Mesenchymal stem cell (in vitro differentiated cells and primary cell): ENCODE measurements at regions not wholly inside any gene's neighbourhood (a gene's known extent, or its start where the extent isn't known, plus 50 kb on each side); places are given as distances from the start of the nearest gene placed in this dataset.

Experiments
- DNase-seq: peaks from one replicate; pipeline ENCODE4 v3.0.0-alpha.2; 2013
- H2AFZ ChIP-seq: one replicate; pipeline ENCODE4 v1.6.1; 2013; ENCODE audit warnings: low read depth, mild to moderate bottlenecking, control low read depth, inconsistent platforms, low read length, moderate library complexity
- H2AK5ac ChIP-seq: 2 replicates; pipeline ENCODE4 v1.6.1; 2013; ENCODE audit warnings: low read length, moderate library complexity, mild to moderate bottlenecking, inconsistent platforms; ENCODE audit not compliant: severe bottlenecking
- H2BK120ac ChIP-seq: one replicate; pipeline ENCODE4 v1.6.1; 2013; ENCODE audit warnings: low read depth, mild to moderate bottlenecking, inconsistent platforms, low read length, moderate library complexity
- H2BK12ac ChIP-seq, 2 experiments: one replicate each; pipeline ENCODE4 v1.6.1; 2013; ENCODE audit warnings: inconsistent platforms in 2 of 2, low read length in 2 of 2, mild to moderate bottlenecking in 2 of 2, moderate library complexity in 2 of 2, control low read depth in 1 of 2
- H2BK15ac ChIP-seq: one replicate; pipeline ENCODE4 v1.6.1; 2013; ENCODE audit warnings: mild to moderate bottlenecking, low read depth, inconsistent platforms; ENCODE audit not compliant: poor library complexity, severe bottlenecking
- H2BK5ac ChIP-seq: 2 replicates; pipeline ENCODE4 v1.6.1; 2013; ENCODE audit warnings: low read depth, mild to moderate bottlenecking, low read length, control low read depth, inconsistent platforms; ENCODE audit not compliant: poor library complexity, severe bottlenecking
- H3K14ac ChIP-seq, 2 experiments: one replicate each; pipeline ENCODE4 v1.6.1; 2013; ENCODE audit warnings: inconsistent platforms in 2 of 2, low read length in 2 of 2, control low read depth in 1 of 2, mild to moderate bottlenecking in 1 of 2, moderate library complexity in 1 of 2
- H3K18ac ChIP-seq, 2 experiments: one replicate each; pipeline ENCODE4 v1.6.1; 2013; ENCODE audit warnings: inconsistent platforms in 2 of 2, low read length in 2 of 2, control low read depth in 1 of 2, low read depth in 1 of 2, mild to moderate bottlenecking in 1 of 2
- H3K23ac ChIP-seq, 2 experiments: one replicate each; pipeline ENCODE4 v1.6.1; 2013; ENCODE audit warnings: inconsistent platforms in 2 of 2, low read length in 2 of 2, mild to moderate bottlenecking in 2 of 2, moderate library complexity in 2 of 2, control low read depth in 1 of 2
- H3K27ac ChIP-seq: 2 replicates; pipeline ENCODE4 v1.5.1; 2013; ENCODE audit warnings: mild to moderate bottlenecking, moderate library complexity, low read length, control low read depth, inconsistent platforms; ENCODE audit not compliant: poor library complexity, severe bottlenecking
- H3K27me3 ChIP-seq, 2 experiments: 2 replicates each; pipeline versions ENCODE4 v1.6.1 to v1.7.0; 2013; ENCODE audit warnings: low read length in 2 of 2, mild to moderate bottlenecking in 2 of 2, moderate library complexity in 2 of 2, control low read depth in 1 of 2, inconsistent platforms in 1 of 2; ENCODE audit not compliant: control insufficient read depth in 1 of 2, insufficient read depth in 1 of 2
- H3K36me3 ChIP-seq, 2 experiments: 2 replicates each; pipeline versions ENCODE4 v1.6.1 to v1.7.0; 2013; ENCODE audit warnings: low read length in 2 of 2, control low read depth in 1 of 2, inconsistent platforms in 1 of 2, low read depth in 1 of 2, mild to moderate bottlenecking in 1 of 2; ENCODE audit not compliant: insufficient read depth in 2 of 2, control insufficient read depth in 1 of 2
- H3K4ac ChIP-seq, 2 experiments: one replicate each; pipeline ENCODE4 v1.6.1; 2013; ENCODE audit warnings: inconsistent platforms in 2 of 2, low read length in 2 of 2, mild to moderate bottlenecking in 2 of 2, moderate library complexity in 2 of 2, control low read depth in 1 of 2, low read depth in 1 of 2
- H3K4me1 ChIP-seq: 2 replicates; pipeline ENCODE4 v1.6.1; 2013; ENCODE audit warnings: low read depth, low read length, control low read depth; ENCODE audit not compliant: control insufficient read depth, insufficient read depth
- H3K4me2 ChIP-seq: 2 replicates; pipeline ENCODE4 v1.6.1; 2013; ENCODE audit warnings: low read length, mild to moderate bottlenecking, inconsistent platforms; ENCODE audit not compliant: poor library complexity, severe bottlenecking
- H3K4me3 ChIP-seq, 2 experiments: 2 replicates each; pipeline versions ENCODE4 v1.5.1 to v1.7.0; 2013; ENCODE audit warnings: low read length in 2 of 2, mild to moderate bottlenecking in 2 of 2, control low read depth in 1 of 2, low read depth in 1 of 2; ENCODE audit not compliant: insufficient read depth in 1 of 2
- H3K79me1 ChIP-seq: replicated peaks from 2 replicates; pipeline ENCODE4 v1.6.1; 2013; ENCODE audit warnings: mild to moderate bottlenecking, control low read depth, low read length, inconsistent platforms; ENCODE audit not compliant: poor library complexity, severe bottlenecking
- H3K9ac ChIP-seq: 2 replicates; pipeline ENCODE4 v1.7.0; 2013; ENCODE audit warnings: mild to moderate bottlenecking, low read length, moderate library complexity
- H3K9me3 ChIP-seq: 2 replicates; pipeline ENCODE4 v1.7.0; 2013; ENCODE audit warnings: mild to moderate bottlenecking, low read length; ENCODE audit not compliant: control insufficient read depth
- H4K8ac ChIP-seq: one replicate; pipeline ENCODE4 v1.6.1; 2013; ENCODE audit warnings: inconsistent platforms, mild to moderate bottlenecking, low read length, moderate library complexity
- H4K91ac ChIP-seq: one replicate; pipeline ENCODE4 v1.6.1; 2013; ENCODE audit warnings: mild to moderate bottlenecking, low read length, inconsistent platforms
- WGBS: methylation state at CpG from one replicate; pipeline ENCODE4 v1.1.7; 2013; ENCODE audit warnings: mixed read lengths; 5-methylcytosine and 5-hydroxymethylcytosine counted together

GRCh38 chr19:30692181-30692811, 320.1 kb downstream of the ZNF536 start:
- no peak for DNase-seq
- H3K79me1 ChIP-seq: no peaks in the 10 kb centered on the region
- no peak overlapping the region for H3K14ac ChIP-seq
- no peaks in the 10 kb centered on the region for H3K4me1 ChIP-seq
- no peak overlapping the region for H2BK120ac ChIP-seq
- H4K8ac ChIP-seq: no peak overlapping the region
- 63% methylated on average over 17 of the region's 21 CpGs for WGBS
- no peak overlapping the region for H3K27ac ChIP-seq
- peak overlapping the region in 1 of 2 experiments; percentile 75 for H3K4me3 ChIP-seq
- H3K23ac ChIP-seq: no peak overlapping the region
- no peak overlapping the region for H2AK5ac ChIP-seq
- no peak overlapping the region for H3K18ac ChIP-seq
- H2BK15ac ChIP-seq: no peak overlapping the region
- no peak overlapping the region for H2BK5ac ChIP-seq
- no peaks in the 10 kb centered on the region for H3K9me3 ChIP-seq
- H3K9ac ChIP-seq: peak overlapping the region; percentile 86
- H3K4ac ChIP-seq: no peak overlapping the region
- H3K36me3 ChIP-seq: no peaks in the 10 kb centered on the region
- H3K4me2 ChIP-seq: no peak overlapping the region
- no peak overlapping the region for H2AFZ ChIP-seq
- H4K91ac ChIP-seq: no peak overlapping the region
- no peak overlapping the region for H2BK12ac ChIP-seq
- H3K27me3 ChIP-seq: peaks cover 18 to 42% of the 10 kb centered on the region in 2 experiments

GRCh38 chr19:30691819-30692166, 319.6 kb downstream of the ZNF536 start:
- no peak overlapping the region for H2BK120ac ChIP-seq
- H2AFZ ChIP-seq: no peak overlapping the region
- H3K36me3 ChIP-seq: no peaks in the 10 kb centered on the region
- H3K18ac ChIP-seq: no peak overlapping the region
- 55% methylated on average over 10 of the region's 10 CpGs for WGBS
- no peaks in the 10 kb centered on the region for H3K79me1 ChIP-seq
- DNase-seq: no peak
- H3K4me3 ChIP-seq: peak overlapping the region in 1 of 2 experiments; percentile 75
- H2BK5ac ChIP-seq: no peak overlapping the region
- H4K8ac ChIP-seq: no peak overlapping the region
- no peak overlapping the region for H3K4ac ChIP-seq
- H3K9me3 ChIP-seq: no peaks in the 10 kb centered on the region
- H2AK5ac ChIP-seq: no peak overlapping the region
- no peak overlapping the region for H3K4me2 ChIP-seq
- peak overlapping the region; percentile 86 for H3K9ac ChIP-seq
- H3K27me3 ChIP-seq: peaks cover 18 to 42% of the 10 kb centered on the region in 2 experiments
- no peak overlapping the region for H3K23ac ChIP-seq
- no peak overlapping the region for H3K27ac ChIP-seq
- H2BK15ac ChIP-seq: no peak overlapping the region
- H3K4me1 ChIP-seq: no peaks in the 10 kb centered on the region
- peak overlapping the region; percentile 15 for H4K91ac ChIP-seq
- no peak overlapping the region for H3K14ac ChIP-seq
- no peak overlapping the region for H2BK12ac ChIP-seq

GRCh38 chr19:30690935-30691818, 319.0 kb downstream of the ZNF536 start:
- H3K36me3 ChIP-seq: no peaks in the 10 kb centered on the region
- peak overlapping the region; percentile 86 for H3K9ac ChIP-seq
- no peak overlapping the region for H2BK15ac ChIP-seq
- no peak overlapping the region for H3K4ac ChIP-seq
- no peak overlapping the region for H4K8ac ChIP-seq
- H3K18ac ChIP-seq: no peak overlapping the region
- 27% methylated on average over 14 of the region's 22 CpGs for WGBS
- peaks cover 2% of the 10 kb centered on the region for H3K4me1 ChIP-seq
- no peak overlapping the region for H2BK5ac ChIP-seq
- no peaks in the 10 kb centered on the region for H3K79me1 ChIP-seq
- H3K14ac ChIP-seq: no peak overlapping the region
- H2BK12ac ChIP-seq: no peak overlapping the region
- peaks cover 18 to 42% of the 10 kb centered on the region in 2 experiments for H3K27me3 ChIP-seq
- no peaks in the 10 kb centered on the region for H3K9me3 ChIP-seq
- no peak overlapping the region for H3K23ac ChIP-seq
- H2BK120ac ChIP-seq: no peak overlapping the region
- H2AFZ ChIP-seq: no peak overlapping the region
- H3K27ac ChIP-seq: no peak overlapping the region
- no peak overlapping the region for H2AK5ac ChIP-seq
- no peak overlapping the region for H3K4me2 ChIP-seq
- DNase-seq: no peak
- H3K4me3 ChIP-seq: no peak overlapping the region
- no peak overlapping the region for H4K91ac ChIP-seq

- Histone ChIP-seq H2AK5ac (no peak overlapping the region), H4K91ac (no peak overlapping the region), H3K14ac (no peak overlapping the region), H3K79me1 (no peaks in the 10 kb centered on the region), H2BK120ac (no peak overlapping the region), H3K4me3 (no peak overlapping the region), H3K23ac (no peak overlapping the region), H2BK5ac (no peak overlapping the region), H4K8ac (no peak overlapping the region), H3K9ac (no peak overlapping the region), H3K9me3 (no peaks in the 10 kb centered on the region), H3K27ac (no peak overlapping the region), H3K18ac (no peak overlapping the region), H3K27me3 (peaks cover 18 to 42% of the 10 kb centered on the region in 2 experiments), H2AFZ (no peak overlapping the region), H3K4ac (no peak overlapping the region), H2BK12ac (no peak overlapping the region), H2BK15ac (no peak overlapping the region), H3K4me1 (peaks cover 2% of the 10 kb centered on the region), H3K36me3 (no peaks in the 10 kb centered on the region), H3K4me2 (no peak overlapping the region)
- 81% methylated on average over 3 of the region's 4 CpGs for WGBS
- DNase-seq: no peak
Observed at GRCh38 chr19:30690525-30690924, 318.3 kb downstream of the ZNF536 start.
